ENCODE measurements at regions not wholly inside any gene's neighbourhood (a gene's known extent, or its start where the extent isn't known, plus 50 kb on each side); places are given as distances from the start of the nearest gene placed in this dataset.

GRCh38 chr2:120486441-120486840 lies 140.5 kb downstream of the INHBB start:
- Histone ChIP-seq H3K9me3 (no peaks in the 10 kb centered on the region), H3K4me1 (no peaks in the 10 kb centered on the region), H3K36me3 (no peaks in the 10 kb centered on the region), H3K27ac (no peak overlapping the region), H3K4me3 (no peak overlapping the region), H3K27me3 (peaks cover 10% of the 10 kb centered on the region)
- ATAC-seq: no peak
- TF ChIP-seq POLR2AphosphoS5 (IDR thresholded peaks at IDR 0.05): no peak
- no peak for TF ChIP-seq CTCF (IDR thresholded peaks at IDR 0.05)
- no peak for TF ChIP-seq POLR2A (IDR thresholded peaks at IDR 0.05)
- no peak for TF ChIP-seq EP300 (IDR thresholded peaks at IDR 0.05)
- 90 to 92% methylated on average over 2 of the region's 8 CpGs for WGBS, 2 donors (ENCODE audit: low coverage in 1 of 2)

- Histone ChIP-seq H3K27ac (no peak overlapping the region), H3K27me3 (peaks cover 10% of the 10 kb centered on the region), H3K36me3 (no peaks in the 10 kb centered on the region), H3K4me3 (no peak overlapping the region), H3K4me1 (no peaks in the 10 kb centered on the region), H3K9me3 (no peaks in the 10 kb centered on the region)
- no peak for ATAC-seq
- TF ChIP-seq POLR2AphosphoS5 (IDR thresholded peaks at IDR 0.05) (no peak), POLR2A (IDR thresholded peaks at IDR 0.05) (no peak), EP300 (IDR thresholded peaks at IDR 0.05) (no peak), CTCF (IDR thresholded peaks at IDR 0.05) (no peak)
- 50% methylated on average over 2 of the region's 11 CpGs; no CpG with 5 or more reads in 1 of the 2 donors for WGBS, 2 donors (ENCODE audit: low coverage in 1 of 2)
These were observed 141.0 kb downstream of the INHBB start for GRCh38 chr2:120486946-120487345.

- Histone ChIP-seq H3K4me3 (no peak overlapping the region), H3K36me3 (no peaks in the 10 kb centered on the region), H3K27me3 (peaks cover 10% of the 10 kb centered on the region), H3K9me3 (no peaks in the 10 kb centered on the region), H3K4me1 (no peaks in the 10 kb centered on the region), H3K27ac (no peak overlapping the region)
- no peak for ATAC-seq
- TF ChIP-seq POLR2AphosphoS5 (IDR thresholded peaks at IDR 0.05) (no peak), POLR2A (IDR thresholded peaks at IDR 0.05) (no peak), EP300 (IDR thresholded peaks at IDR 0.05) (no peak), CTCF (IDR thresholded peaks at IDR 0.05) (no peak)
- WGBS, 2 donors (ENCODE audit: low coverage in 1 of 2): 50% methylated on average over 1 of the region's 6 CpGs; no CpG with 5 or more reads in 1 of the 2 donors
These were observed 142.6 kb downstream of the INHBB start for GRCh38 chr2:120488531-120488930.

GRCh38 chr2:120489023-120489422 lies 143.1 kb downstream of the INHBB start:
- ATAC-seq: no peak
- Histone ChIP-seq H3K4me1 (no peaks in the 10 kb centered on the region), H3K9me3 (no peaks in the 10 kb centered on the region), H3K36me3 (no peaks in the 10 kb centered on the region), H3K27me3 (peaks cover 10% of the 10 kb centered on the region), H3K27ac (no peak overlapping the region), H3K4me3 (no peak overlapping the region)
- no peak for TF ChIP-seq POLR2A (IDR thresholded peaks at IDR 0.05)
- no peak for TF ChIP-seq POLR2AphosphoS5 (IDR thresholded peaks at IDR 0.05)
- no peak for TF ChIP-seq CTCF (IDR thresholded peaks at IDR 0.05)
- TF ChIP-seq EP300 (IDR thresholded peaks at IDR 0.05): no peak
- WGBS, 2 donors (ENCODE audit: low coverage in 1 of 2): 34 to 70% methylated on average over 2 of the region's 7 CpGs

- no peaks in the 10 kb centered on the region for H3K36me3 ChIP-seq
- no peak for TF ChIP-seq POLR2A (IDR thresholded peaks at IDR 0.05)
- TF ChIP-seq POLR2AphosphoS5 (IDR thresholded peaks at IDR 0.05): no peak
- TF ChIP-seq CTCF (IDR thresholded peaks at IDR 0.05): no peak
- TF ChIP-seq EP300 (IDR thresholded peaks at IDR 0.05): no peak
- no peak overlapping the region for H3K4me3 ChIP-seq
- no peak overlapping the region for H3K27ac ChIP-seq
- peaks cover 6% of the 10 kb centered on the region for H3K27me3 ChIP-seq
- WGBS, 2 donors (ENCODE audit: low coverage in 1 of 2): 91 to 92% methylated on average over 11 to 12 of the region's 12 CpGs
- ATAC-seq: no peak
- H3K4me1 ChIP-seq: no peaks in the 10 kb centered on the region
- no peaks in the 10 kb centered on the region for H3K9me3 ChIP-seq
These were observed 144.3 kb downstream of the INHBB start for GRCh38 chr2:120490091-120490798.

Data from gastroesophageal sphincter (tissue), 4 donors.